GM12878 (cell line): ENCODE measurements at regions not wholly inside any gene's neighbourhood (a gene's known extent, or its start where the extent isn't known, plus 50 kb on each side); places are given as distances from the start of the nearest gene placed in this dataset.

ENCODE experiments used
- ASH2L ChIP-seq: fragments of 300-600, 200-600 bp; sonication (generic); IDR thresholded peaks from 2 replicates; pipeline ENCODE4 v1.6.1; 2017; ENCODE audit warnings: low read depth, mild to moderate bottlenecking, borderline replicate concordance
- YY1 ChIP-seq: IDR thresholded peaks from 2 replicates; pipeline ENCODE4 v1.6.1; 2011; ENCODE audit warnings: low read depth, mild to moderate bottlenecking, low read length

- TF ChIP-seq YY1 (no peak), ASH2L (no peak)
Measured at GRCh38 chr15:38041576-38041975, 107.1 kb downstream of the TMCO5A start.
